Activated T-helper 2 cell treated with anti-CD3 and anti-CD28 coated beads, Interferon-gamma antibody, Interleukin-2, Interleukin-4, amounts not matched to agents 10 μg/mL and 5 μg/mL and 100 μg/mL, durations not matched to agents 14 hours and 24 hours and 36 hours (primary cell): ENCODE measurements at regions not wholly inside any gene's neighbourhood (a gene's known extent, or its start where the extent isn't known, plus 50 kb on each side); places are given as distances from the start of the nearest gene placed in this dataset.
A peak's percentile ranks its signal among the peaks of the same experiment; 100 is the strongest.
"Not testable (repeated sequence)": the region's sequence is repeated elsewhere in the genome, so short reads cannot be mapped to it uniquely, and the experiment has no call there.

Source experiments
- DNase-seq: peaks from one replicate; pipeline ENCODE4 v3.0.0; 2021; ENCODE audit warnings: low spot score
- H3K27ac Mint-ChIP-seq: one replicate; pipeline ENCODE4 v1.8.0; 2021; ENCODE audit warnings: mixed read lengths
- H3K27me3 Mint-ChIP-seq: one replicate; pipeline ENCODE4 v1.8.0; 2021; ENCODE audit warnings: low read depth, mixed read lengths
- H3K36me3 Mint-ChIP-seq: one replicate; pipeline ENCODE4 v1.8.0; 2021; ENCODE audit warnings: low read depth, mixed read lengths
- H3K4me1 Mint-ChIP-seq: one replicate; pipeline ENCODE4 v1.8.0; 2021; ENCODE audit warnings: low read depth, mixed read lengths
- H3K4me3 Mint-ChIP-seq: one replicate; pipeline ENCODE4 v1.8.0; 2021; ENCODE audit warnings: low read depth, mild to moderate bottlenecking, moderate library complexity, mixed read lengths
- H3K9me3 Mint-ChIP-seq: one replicate; pipeline ENCODE4 v1.8.0; 2021; ENCODE audit warnings: mixed read lengths
- intact Hi-C: fragments of 100-400 bp; cut with micrococcal nuclease; formaldehyde crosslinking; loops from one replicate; pipeline ENCODE4 v1.15.1; 2023

DNA sequence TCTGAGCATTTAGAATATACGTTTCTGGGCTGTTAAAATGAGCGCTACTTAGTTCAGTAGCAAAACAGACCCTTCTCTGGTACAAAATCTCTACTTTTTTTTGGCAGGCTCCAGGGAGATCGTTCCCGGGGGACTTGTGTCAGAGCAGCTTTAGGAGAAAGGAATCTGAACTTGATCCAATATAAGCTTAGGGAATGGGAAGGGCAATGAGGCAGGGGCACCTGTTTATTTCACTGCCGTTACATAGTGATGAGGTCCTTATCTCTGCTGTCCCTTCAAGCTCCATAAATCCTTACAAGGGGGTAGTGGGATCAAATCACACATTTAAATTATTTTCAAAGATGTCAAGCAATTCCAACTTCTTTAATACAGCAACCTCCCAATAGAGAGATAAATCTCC lies 128.7 kb upstream of the BNIP2 start:
- Mint-ChIP-seq H3K27ac (no peak overlapping the region), H3K4me1 (peaks cover 15% of the 10 kb centered on the region), H3K9me3 (no peaks in the 10 kb centered on the region), H3K27me3 (peaks cover 27% of the 10 kb centered on the region), H3K36me3 (no peaks in the 10 kb centered on the region), H3K4me3 (no peak overlapping the region)
- no peak for DNase-seq
- intact Hi-C loops, result no loop called here

- H3K27ac Mint-ChIP-seq, result no peak overlapping the region
- intact Hi-C loops, result no loop called here
- peaks cover 15% of the 10 kb centered on the region for H3K4me1 Mint-ChIP-seq
- no peaks in the 10 kb centered on the region for H3K9me3 Mint-ChIP-seq
- H3K4me3 Mint-ChIP-seq, result no peak overlapping the region
- H3K27me3 Mint-ChIP-seq, result peaks cover 27% of the 10 kb centered on the region
- DNase-seq, result no peak
- H3K36me3 Mint-ChIP-seq, result no peaks in the 10 kb centered on the region
Observed at GRCh38 chr15:59817053-59817452, 127.9 kb upstream of the BNIP2 start.

DNA sequence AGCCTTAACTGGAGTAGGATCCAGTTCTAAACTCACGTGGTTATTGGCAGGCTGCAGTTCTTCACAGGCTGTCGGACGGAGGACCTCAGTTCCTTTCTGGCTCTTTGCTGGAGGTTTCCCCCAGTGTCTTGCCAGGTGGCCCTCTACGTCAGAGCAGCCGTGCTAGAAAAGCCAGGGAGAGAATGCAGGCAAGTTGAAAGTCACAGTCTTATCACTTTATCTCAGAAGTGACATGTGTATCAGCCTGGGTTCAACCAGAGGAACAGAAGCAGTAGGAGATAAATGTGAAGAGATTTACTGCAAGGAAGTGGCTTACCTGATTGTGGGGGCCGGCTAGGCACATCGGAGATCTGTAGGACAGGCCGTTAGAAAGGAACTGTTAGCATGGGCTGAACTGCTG lies 125.3 kb upstream of the BNIP2 start:
- intact Hi-C loops, result no loop called here
- peaks cover 31% of the 10 kb centered on the region for H3K27me3 Mint-ChIP-seq
- H3K4me1 Mint-ChIP-seq, result peaks cover 12% of the 10 kb centered on the region
- H3K36me3 Mint-ChIP-seq, result no peaks in the 10 kb centered on the region
- no peaks in the 10 kb centered on the region for H3K9me3 Mint-ChIP-seq
- H3K4me3 Mint-ChIP-seq, result no peak overlapping the region
- DNase-seq, result no peak
- H3K27ac Mint-ChIP-seq, result no peak overlapping the region

- H3K27me3 Mint-ChIP-seq, result peaks cover 28% of the 10 kb centered on the region
- no peak for DNase-seq
- intact Hi-C loops, result no loop called here
- no peaks in the 10 kb centered on the region for H3K36me3 Mint-ChIP-seq
- no peak overlapping the region for H3K27ac Mint-ChIP-seq
- no peaks in the 10 kb centered on the region for H3K9me3 Mint-ChIP-seq
- peaks cover 11% of the 10 kb centered on the region for H3K4me1 Mint-ChIP-seq
- H3K4me3 Mint-ChIP-seq, result no peak overlapping the region
Observed at GRCh38 chr15:59812889-59813288, 123.8 kb upstream of the BNIP2 start.

DNA sequence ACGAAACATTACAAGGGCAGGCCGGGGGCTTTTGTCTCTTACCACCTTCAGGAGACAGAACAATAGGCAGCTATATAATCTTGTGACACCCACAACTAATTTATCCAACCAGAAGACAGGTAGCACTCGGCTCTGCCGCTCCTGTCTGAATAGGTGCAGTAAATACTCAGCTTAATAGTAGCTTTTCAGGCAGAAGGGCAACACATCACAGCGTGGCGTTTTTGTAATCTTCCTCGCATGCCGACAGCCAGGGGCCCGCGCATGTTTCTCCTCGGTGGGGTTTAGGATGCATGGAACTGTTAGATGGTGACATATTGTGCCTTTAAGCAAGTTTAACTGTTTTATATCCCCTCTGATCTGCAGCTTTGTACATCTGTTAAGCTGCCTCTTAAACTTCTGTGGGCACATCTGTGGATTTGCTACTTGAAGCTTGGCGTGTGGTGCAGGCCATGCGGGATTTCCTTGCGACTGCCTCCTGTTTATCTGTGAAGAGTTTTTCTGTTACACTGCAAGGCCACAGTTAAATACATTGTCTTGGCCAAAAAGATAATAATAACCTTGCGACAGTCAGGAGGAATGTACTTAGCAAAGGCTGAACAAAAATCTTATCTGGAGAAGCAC lies 123.2 kb upstream of the BNIP2 start:
- H3K4me3 Mint-ChIP-seq, result no peak overlapping the region

GRCh38 chr15:59803293-59803966 lies 114.3 kb upstream of the BNIP2 start:
- Mint-ChIP-seq H3K4me3 (peak overlapping the region; percentile 45), H3K27me3 (peaks cover 22% of the 10 kb centered on the region), H3K4me1 (peaks cover 31% of the 10 kb centered on the region)
- H3K36me3 Mint-ChIP-seq, H3K27ac Mint-ChIP-seq, intact Hi-C loops, H3K9me3 Mint-ChIP-seq: not testable (repeated sequence)
- peak; percentile 72 for DNase-seq

More for the DNA sequence above, 123.2 kb upstream of the BNIP2 start:
- Mint-ChIP-seq H3K9me3 (no peaks in the 10 kb centered on the region), H3K4me1 (peaks cover 11% of the 10 kb centered on the region), H3K27ac (no peak overlapping the region), H3K36me3 (no peaks in the 10 kb centered on the region), H3K27me3 (peaks cover 29% of the 10 kb centered on the region)
- DNase-seq, result no peak
- intact Hi-C loops, result no loop called here

- Mint-ChIP-seq H3K27ac (no peak overlapping the region), H3K4me1 (peaks cover 41% of the 10 kb centered on the region), H3K9me3 (no peaks in the 10 kb centered on the region), H3K4me3 (no peak overlapping the region), H3K27me3 (peaks cover 18% of the 10 kb centered on the region), H3K36me3 (no peaks in the 10 kb centered on the region)
- DNase-seq, result no peak
- intact Hi-C loops, result no loop called here
Observed at GRCh38 chr15:59801649-59802048, 112.5 kb upstream of the BNIP2 start.

GRCh38 chr15:59798605-59798917 lies 109.4 kb upstream of the BNIP2 start:
- intact Hi-C loops, result loop anchor here (1.0 to 10.0 kb wide), 2 partner anchors 47 to 196 kb away; no protein-coding TSS in a partner anchor
- Mint-ChIP-seq H3K27me3 (peaks cover 25% of the 10 kb centered on the region), H3K36me3 (no peaks in the 10 kb centered on the region), H3K27ac (no peak overlapping the region), H3K4me1 (peaks cover 43% of the 10 kb centered on the region), H3K9me3 (no peaks in the 10 kb centered on the region), H3K4me3 (peak overlapping the region; percentile 0)
- DNase-seq, result no peak

DNA sequence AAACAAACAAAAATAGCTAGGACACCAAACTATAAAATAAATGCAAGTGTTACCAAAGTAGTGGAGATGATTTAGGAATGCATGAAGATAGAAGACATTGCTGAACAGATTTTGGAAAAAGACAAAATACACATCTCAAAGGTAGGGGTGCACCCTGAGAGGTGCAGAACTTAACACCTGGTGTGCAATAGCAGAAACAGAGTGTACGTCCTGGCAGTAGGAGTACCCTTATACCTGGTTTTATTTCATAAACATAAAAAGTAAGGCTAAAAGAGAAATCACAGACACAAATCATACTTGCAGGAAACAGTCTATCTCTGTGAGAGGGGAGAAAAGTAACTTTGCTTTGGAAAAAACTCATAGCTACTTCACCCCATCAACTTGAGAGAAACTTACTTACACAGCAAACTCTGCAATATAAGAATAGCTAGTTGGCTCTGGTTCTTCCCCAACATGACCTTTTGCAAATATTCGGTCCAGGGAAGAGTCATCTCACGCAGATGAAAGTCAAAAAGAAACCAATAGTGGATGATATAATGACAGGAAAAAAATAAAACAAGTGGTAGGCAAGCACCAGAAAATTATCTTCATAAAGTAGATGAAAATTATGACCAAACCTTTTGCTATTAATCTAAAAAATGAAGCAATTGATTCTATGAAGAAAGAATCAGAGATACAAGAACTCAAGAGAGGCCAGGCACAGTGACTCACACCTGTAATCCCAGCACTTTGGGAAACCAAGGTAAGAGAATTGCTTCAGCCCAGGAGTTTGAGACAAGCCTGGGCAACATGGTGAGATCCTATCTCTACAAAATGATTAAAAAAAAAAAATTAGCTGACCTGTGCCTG lies 108.9 kb upstream of the BNIP2 start:
- Mint-ChIP-seq H3K27ac (peak overlapping the region; percentile 25), H3K4me3 (no peak overlapping the region), H3K4me1 (peaks cover 37% of the 10 kb centered on the region), H3K27me3 (peaks cover 26% of the 10 kb centered on the region), H3K36me3 (no peaks in the 10 kb centered on the region), H3K9me3 (no peaks in the 10 kb centered on the region)
- intact Hi-C loops, result loop anchor here (1.0 to 10.0 kb wide), 2 partner anchors 47 to 197 kb away; no protein-coding TSS in a partner anchor
- DNase-seq, result no peak

DNA sequence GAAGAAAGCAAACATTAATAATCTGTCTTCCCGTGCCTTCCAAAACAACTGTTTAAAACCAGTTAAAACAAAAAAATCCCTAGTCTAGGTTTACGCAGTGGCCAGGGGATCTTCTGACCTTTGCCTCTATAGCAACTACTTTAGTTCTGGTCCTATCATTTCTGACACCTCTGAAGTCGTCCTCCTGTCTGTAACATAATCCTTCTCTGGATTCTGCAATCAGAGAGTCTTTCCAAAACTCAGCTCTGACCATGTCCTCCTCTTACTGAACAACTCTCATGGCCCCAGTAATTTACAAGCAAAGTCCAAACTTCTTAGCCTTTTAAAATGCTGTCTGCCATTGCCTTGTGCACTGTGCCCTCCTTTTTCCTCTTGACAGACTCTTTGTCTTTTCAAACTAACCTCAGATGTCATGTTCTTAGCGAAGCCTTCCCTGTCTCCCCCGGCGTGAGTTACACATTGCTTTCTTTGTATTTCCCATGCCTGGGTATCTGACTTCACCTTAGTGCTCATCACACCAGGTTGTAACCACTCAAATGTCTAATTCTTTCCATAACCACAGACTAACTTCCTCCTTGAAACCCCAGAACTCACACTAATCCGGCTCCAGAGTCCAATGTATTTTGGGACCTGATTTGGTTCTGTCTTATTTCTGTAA lies 105.2 kb upstream of the BNIP2 start:
- no peak for DNase-seq
- Mint-ChIP-seq H3K27me3 (peaks cover 39% of the 10 kb centered on the region), H3K27ac (no peak overlapping the region), H3K4me1 (peaks cover 33% of the 10 kb centered on the region), H3K4me3 (no peak overlapping the region), H3K36me3 (no peaks in the 10 kb centered on the region), H3K9me3 (no peaks in the 10 kb centered on the region)
- intact Hi-C loops, result loop anchor here (10.0 kb wide), 1 partner anchor 200 kb away; no protein-coding TSS in a partner anchor

GRCh38 chr15:59792359-59792758 lies 103.2 kb upstream of the BNIP2 start:
- Mint-ChIP-seq H3K9me3 (no peaks in the 10 kb centered on the region), H3K27me3 (peaks cover 37% of the 10 kb centered on the region), H3K27ac (no peak overlapping the region), H3K4me3 (no peak overlapping the region), H3K4me1 (peaks cover 26% of the 10 kb centered on the region), H3K36me3 (no peaks in the 10 kb centered on the region)
- intact Hi-C loops, result loop anchor here (10.0 kb wide), 1 partner anchor 202 kb away; no protein-coding TSS in a partner anchor
- DNase-seq, result no peak

- no peaks in the 10 kb centered on the region for H3K9me3 Mint-ChIP-seq
- no peak overlapping the region for H3K27ac Mint-ChIP-seq
- peaks cover 37% of the 10 kb centered on the region for H3K27me3 Mint-ChIP-seq
- DNase-seq, result no peak
- H3K4me1 Mint-ChIP-seq, result peaks cover 26% of the 10 kb centered on the region
- H3K36me3 Mint-ChIP-seq, result no peaks in the 10 kb centered on the region
- intact Hi-C loops, result loop anchor here (10.0 kb wide), 1 partner anchor 203 kb away; no protein-coding TSS in a partner anchor
- H3K4me3 Mint-ChIP-seq, result no peak overlapping the region
Observed at GRCh38 chr15:59791755-59792154, 102.6 kb upstream of the BNIP2 start.
